HL-60 (cell line): ENCODE measurements at regions not wholly inside any gene's neighbourhood (a gene's known extent, or its start where the extent isn't known, plus 50 kb on each side); places are given as distances from the start of the nearest gene placed in this dataset.

Experiments used
- GABPA ChIP-seq: IDR thresholded peaks from 2 replicates; pipeline ENCODE4 v1.6.1; 2012; ENCODE audit warnings: low read depth
- POLR2AphosphoS5 ChIP-seq: IDR thresholded peaks from 2 replicates; pipeline ENCODE4 v1.6.1; 2012; ENCODE audit warnings: low read depth
- REST ChIP-seq: IDR thresholded peaks from 2 replicates; pipeline ENCODE4 v1.6.1; 2012; ENCODE audit warnings: low read depth; ENCODE audit not compliant: insufficient replicate concordance
- SPI1 ChIP-seq: IDR thresholded peaks from 2 replicates; pipeline ENCODE4 v1.6.1; 2012; ENCODE audit warnings: low read depth, mild to moderate bottlenecking, borderline replicate concordance
- TF ChIP-seq, protein P1 (sequence below): IDR thresholded peaks from one replicate; pipeline ENCODE4 v1.5.1; 2011; ENCODE audit warnings: low read length, control low read depth, inconsistent platforms; ENCODE audit not compliant: insufficient read depth

DNA sequence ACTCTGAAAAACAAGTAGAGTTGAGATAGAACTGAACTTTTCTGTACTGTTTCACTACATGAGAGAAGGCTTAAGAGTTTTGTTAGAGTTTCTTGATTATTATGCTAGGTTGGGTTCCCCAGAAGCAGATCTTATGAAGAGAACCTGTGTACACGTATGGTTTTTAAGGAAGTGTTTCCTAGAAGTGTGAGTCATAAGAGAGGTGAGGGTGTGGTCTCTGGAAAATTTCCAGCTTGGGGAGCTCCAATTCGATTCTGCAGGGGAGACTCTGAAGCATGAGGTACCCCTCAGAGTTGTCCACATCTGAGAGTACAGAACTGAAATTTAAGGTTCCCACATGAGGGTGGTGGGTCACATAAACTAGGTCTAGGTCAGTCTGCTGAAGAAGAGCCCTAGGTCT, 83.3 kb upstream of the MAP2 start:
- TF ChIP-seq POLR2AphosphoS5: no peak
- TF ChIP-seq, protein P1, sequence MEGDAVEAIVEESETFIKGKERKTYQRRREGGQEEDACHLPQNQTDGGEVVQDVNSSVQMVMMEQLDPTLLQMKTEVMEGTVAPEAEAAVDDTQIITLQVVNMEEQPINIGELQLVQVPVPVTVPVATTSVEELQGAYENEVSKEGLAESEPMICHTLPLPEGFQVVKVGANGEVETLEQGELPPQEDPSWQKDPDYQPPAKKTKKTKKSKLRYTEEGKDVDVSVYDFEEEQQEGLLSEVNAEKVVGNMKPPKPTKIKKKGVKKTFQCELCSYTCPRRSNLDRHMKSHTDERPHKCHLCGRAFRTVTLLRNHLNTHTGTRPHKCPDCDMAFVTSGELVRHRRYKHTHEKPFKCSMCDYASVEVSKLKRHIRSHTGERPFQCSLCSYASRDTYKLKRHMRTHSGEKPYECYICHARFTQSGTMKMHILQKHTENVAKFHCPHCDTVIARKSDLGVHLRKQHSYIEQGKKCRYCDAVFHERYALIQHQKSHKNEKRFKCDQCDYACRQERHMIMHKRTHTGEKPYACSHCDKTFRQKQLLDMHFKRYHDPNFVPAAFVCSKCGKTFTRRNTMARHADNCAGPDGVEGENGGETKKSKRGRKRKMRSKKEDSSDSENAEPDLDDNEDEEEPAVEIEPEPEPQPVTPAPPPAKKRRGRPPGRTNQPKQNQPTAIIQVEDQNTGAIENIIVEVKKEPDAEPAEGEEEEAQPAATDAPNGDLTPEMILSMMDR: no peak
- TF ChIP-seq REST: no peak
- no peak for TF ChIP-seq GABPA
- TF ChIP-seq SPI1: no peak
